Prostate gland (tissue), 2 donors: ENCODE measurements at regions not wholly inside any gene's neighbourhood (a gene's known extent, or its start where the extent isn't known, plus 50 kb on each side); places are given as distances from the start of the nearest gene placed in this dataset.
A peak's percentile ranks its signal among the peaks of the same experiment; 100 is the strongest.

ENCODE experiments used
- DNase-seq: peaks from one replicate; pipeline ENCODE4 v3.0.0-alpha.2; 2019; ENCODE audit warnings: low spot score
- H3K27ac ChIP-seq, 2 donors: fragments of 200-600 bp; sonication (generic); 2 replicates each; pipeline ENCODE4 v1.5.1; 2017 to 2019
- H3K27me3 ChIP-seq: fragments of 200-600 bp; sonication (generic); replicated peaks from 2 replicates; pipeline ENCODE4 v1.5.1; 2019; ENCODE audit not compliant: insufficient read depth
- H3K36me3 ChIP-seq, 2 donors: fragments of 200-600 bp; sonication (generic); 1 replicate in 1 of 2; 2 replicates in 1 of 2; pipeline versions ENCODE4 v1.5.1 to v1.8.1; 2017 to 2019
- H3K4me1 ChIP-seq: fragments of 200-600 bp; sonication (generic); replicated peaks from 2 replicates; pipeline ENCODE4 v1.5.1; 2019
- H3K4me3 ChIP-seq, 2 donors: fragments of 200-600 bp; sonication (generic); 2 replicates each; pipeline ENCODE4 v1.5.1; 2017 to 2019
- H3K9me3 ChIP-seq: fragments of 200-600 bp; sonication (generic); 2 replicates; pipeline ENCODE4 v1.5.1; 2017
- POLR2A ChIP-seq: fragments of 450-650 bp; IDR thresholded peaks from one replicate; pipeline ENCODE4 v1.6.1; 2016; ENCODE audit warnings: antibody characterized with exemption, mild to moderate bottlenecking
- POLR2AphosphoS5 ChIP-seq: sonication (generic); formaldehyde crosslinking; IDR thresholded peaks from one replicate; pipeline ENCODE4 v1.6.1; 2017; ENCODE audit warnings: antibody characterized with exemption
- WGBS: methylation state at CpG from one replicate; pipeline ENCODE4 v1.1.5; 2018; 5-methylcytosine and 5-hydroxymethylcytosine counted together
- intact Hi-C: fragments of 100-400 bp; cut with DNase I; formaldehyde crosslinking; loops from one replicate; pipeline ENCODE4 v1.14.2; 2022
- TF ChIP-seq, protein P1 (sequence below), 4 experiments: fragments of 200-600 bp in 2 of 4; fragments of 450-650 bp in 2 of 4; sonication (generic) in 2 of 4; IDR thresholded peaks; 1 replicate in 3 of 4; 2 replicates in 1 of 4; pipeline ENCODE4 v1.5.1; 2016 to 2019; ENCODE audit warnings: antibody characterized with exemption in 4 of 4, mild to moderate bottlenecking in 2 of 4, moderate library complexity in 2 of 4

DNA sequence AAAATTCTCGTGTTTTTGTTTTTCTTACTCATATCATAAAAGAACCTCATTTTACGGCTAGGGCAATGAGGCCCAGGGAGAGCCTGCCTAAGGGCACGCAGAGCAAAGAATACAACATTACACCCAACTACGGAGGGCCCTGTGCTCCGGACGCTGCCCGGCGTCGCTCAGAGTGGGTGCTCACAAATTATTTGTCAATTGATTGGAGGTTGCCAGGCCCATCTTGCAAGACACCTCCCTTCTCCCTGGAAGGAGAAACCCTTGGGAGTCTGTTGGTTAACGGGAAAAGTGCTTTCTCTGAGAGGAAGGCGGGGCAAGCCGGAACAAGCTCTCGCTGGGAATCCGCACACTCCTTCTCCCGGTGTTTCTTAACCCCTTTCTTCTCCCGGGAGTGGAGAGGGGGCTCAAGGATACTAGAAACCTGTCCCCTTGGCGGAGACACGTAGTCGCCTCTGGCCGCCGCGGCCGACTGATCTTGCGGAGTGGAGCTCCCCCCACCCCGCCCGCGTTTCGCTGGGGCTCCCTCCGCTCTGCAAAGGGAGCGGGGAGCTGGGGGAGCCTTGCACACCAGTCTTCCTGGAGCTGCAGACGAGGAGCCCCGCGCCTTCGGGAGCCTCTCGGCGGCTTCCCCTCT is 599.3 kb upstream of the SGCD start:
- TF ChIP-seq POLR2AphosphoS5 (no peak), POLR2A (no peak)
- TF ChIP-seq, protein P1, sequence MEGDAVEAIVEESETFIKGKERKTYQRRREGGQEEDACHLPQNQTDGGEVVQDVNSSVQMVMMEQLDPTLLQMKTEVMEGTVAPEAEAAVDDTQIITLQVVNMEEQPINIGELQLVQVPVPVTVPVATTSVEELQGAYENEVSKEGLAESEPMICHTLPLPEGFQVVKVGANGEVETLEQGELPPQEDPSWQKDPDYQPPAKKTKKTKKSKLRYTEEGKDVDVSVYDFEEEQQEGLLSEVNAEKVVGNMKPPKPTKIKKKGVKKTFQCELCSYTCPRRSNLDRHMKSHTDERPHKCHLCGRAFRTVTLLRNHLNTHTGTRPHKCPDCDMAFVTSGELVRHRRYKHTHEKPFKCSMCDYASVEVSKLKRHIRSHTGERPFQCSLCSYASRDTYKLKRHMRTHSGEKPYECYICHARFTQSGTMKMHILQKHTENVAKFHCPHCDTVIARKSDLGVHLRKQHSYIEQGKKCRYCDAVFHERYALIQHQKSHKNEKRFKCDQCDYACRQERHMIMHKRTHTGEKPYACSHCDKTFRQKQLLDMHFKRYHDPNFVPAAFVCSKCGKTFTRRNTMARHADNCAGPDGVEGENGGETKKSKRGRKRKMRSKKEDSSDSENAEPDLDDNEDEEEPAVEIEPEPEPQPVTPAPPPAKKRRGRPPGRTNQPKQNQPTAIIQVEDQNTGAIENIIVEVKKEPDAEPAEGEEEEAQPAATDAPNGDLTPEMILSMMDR (IDR thresholded peaks at IDR 0.05) = no peak
- Histone ChIP-seq H3K4me3 (peak overlapping the region; percentile 34 to 42), H3K9me3 (no peaks in the 10 kb centered on the region), H3K4me1 (no peaks in the 10 kb centered on the region), H3K27ac (peak overlapping the region in 1 of 2 donors; percentile 34), H3K36me3 (no peaks in the 10 kb centered on the region), H3K27me3 (no peaks in the 10 kb centered on the region)
- intact Hi-C loops = no loop called here
- no peak for DNase-seq
- 3% methylated on average over 30 of the region's 36 CpGs for WGBS

DNA sequence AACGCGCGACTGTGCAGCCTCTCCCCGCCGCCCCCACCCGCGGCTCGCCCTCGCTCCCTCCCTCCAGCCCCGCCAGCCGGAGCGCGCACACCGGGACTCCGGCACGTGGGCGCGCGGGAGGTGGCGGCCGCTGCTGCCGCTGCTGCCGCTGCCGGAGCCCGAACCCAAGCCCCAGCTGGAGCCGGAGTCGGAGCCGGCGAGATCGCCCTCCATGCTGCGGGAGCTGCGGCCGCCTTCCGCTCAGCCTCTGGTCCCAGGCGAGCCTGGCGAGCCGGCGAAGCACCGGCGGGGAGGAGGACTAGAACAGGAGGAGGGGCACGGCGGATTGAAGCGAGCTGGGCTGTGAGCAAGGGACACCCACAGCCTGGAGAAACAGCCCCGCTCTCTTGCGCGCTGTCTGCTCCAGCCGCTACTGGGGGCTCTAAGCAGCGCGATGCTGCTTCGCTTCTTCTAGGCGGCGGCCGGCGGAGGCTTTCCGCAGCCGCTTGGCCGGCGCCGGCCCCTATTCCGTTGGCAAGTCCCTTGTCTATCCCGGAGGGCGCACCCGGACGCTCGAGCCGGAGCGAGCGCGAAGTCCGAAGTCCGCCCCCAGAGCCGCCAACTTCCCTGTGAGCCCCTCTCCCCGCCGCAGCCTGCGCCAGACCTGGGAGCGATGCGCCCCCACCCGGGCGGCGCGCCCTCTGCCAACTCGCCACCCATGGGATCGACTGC is 598.7 kb upstream of the SGCD start:
- TF ChIP-seq POLR2A (no peak), POLR2AphosphoS5 (no peak)
- TF ChIP-seq, protein P1 (IDR thresholded peaks at IDR 0.05) = no peak
- WGBS = under 1% methylated on average over 65 of the region's 83 CpGs
- no peaks in the 10 kb centered on the region for H3K36me3 ChIP-seq
- H3K27ac ChIP-seq = peak overlapping the region in 1 of 2 donors; percentile 34
- DNase-seq = peak; percentile 54
- H3K27me3 ChIP-seq = no peaks in the 10 kb centered on the region
- peak overlapping the region; percentile 34 to 42 for H3K4me3 ChIP-seq
- no peaks in the 10 kb centered on the region for H3K4me1 ChIP-seq
- no peaks in the 10 kb centered on the region for H3K9me3 ChIP-seq
- intact Hi-C loops = no loop called here

DNA sequence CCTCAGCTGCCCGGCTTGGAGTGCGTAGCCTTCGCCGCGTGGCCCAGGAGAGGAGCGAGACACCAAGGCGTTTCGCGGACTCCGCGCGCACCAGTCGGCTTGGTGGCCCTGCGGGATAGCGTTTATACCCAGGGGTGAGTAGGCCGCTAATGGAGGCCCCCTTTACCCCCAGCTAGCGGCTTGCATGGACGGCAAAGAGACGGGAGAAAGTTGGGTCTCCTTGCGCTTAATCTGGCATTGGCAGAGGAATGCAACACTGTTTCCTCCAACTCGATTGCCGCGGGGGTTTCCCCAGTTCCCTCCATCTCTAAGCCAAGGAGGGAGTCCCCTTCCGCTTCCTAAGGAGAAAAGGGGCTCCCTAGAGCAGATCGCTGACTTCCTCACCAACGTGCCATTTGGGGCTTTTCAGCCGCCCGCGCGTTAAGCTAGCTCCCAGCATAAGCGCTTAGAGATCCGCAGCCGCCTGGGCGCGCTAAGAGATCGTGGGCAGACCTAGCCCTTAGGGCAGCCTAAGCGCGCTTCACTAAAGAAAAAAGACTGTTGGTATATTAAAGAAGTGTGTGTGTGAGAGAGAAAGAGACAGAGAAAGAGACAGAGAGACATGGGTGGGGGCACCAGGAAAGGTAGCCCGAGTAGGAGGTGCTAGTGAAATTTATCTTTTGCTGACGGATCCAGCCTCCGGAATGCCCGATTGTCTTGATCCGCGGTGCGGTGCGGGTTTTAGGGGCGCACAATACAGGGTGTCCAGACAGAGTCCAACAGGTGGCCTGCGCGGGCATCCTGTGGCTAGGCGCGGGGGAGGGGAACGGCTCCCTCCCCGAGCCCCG is 597.9 kb upstream of the SGCD start:
- Histone ChIP-seq H3K9me3 (no peaks in the 10 kb centered on the region), H3K36me3 (no peaks in the 10 kb centered on the region), H3K4me3 (peak overlapping the region; percentile 34 to 42), H3K27ac (peak overlapping the region in 1 of 2 donors; percentile 34), H3K27me3 (no peaks in the 10 kb centered on the region), H3K4me1 (no peaks in the 10 kb centered on the region)
- TF ChIP-seq POLR2AphosphoS5 = no peak
- TF ChIP-seq, protein P1 (IDR thresholded peaks at IDR 0.05) = no peak
- TF ChIP-seq POLR2A = no peak
- no peak for DNase-seq
- WGBS = 3% methylated on average over 47 of the region's 54 CpGs
- intact Hi-C loops = no loop called here

DNA sequence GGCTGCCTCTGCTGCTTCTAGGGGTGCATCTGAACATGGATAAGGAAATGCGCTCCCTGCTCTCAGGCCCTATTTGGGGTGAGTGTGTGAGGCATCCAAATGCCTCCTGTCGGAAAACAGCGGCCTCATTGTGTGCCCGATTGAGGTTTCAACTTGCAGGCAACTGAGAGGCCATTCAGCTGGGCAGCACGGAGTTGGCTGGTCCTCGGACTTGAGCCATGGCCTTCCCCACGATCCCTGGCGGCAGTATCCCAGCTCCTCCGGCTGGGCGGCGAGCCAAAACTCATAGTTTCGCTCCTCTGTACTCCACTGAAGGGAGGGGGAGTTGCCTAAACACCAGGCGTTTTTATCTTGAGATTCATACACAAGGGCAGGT is 597.3 kb upstream of the SGCD start:
- under 1% methylated on average over 12 of the region's 13 CpGs for WGBS
- no peaks in the 10 kb centered on the region for H3K36me3 ChIP-seq
- H3K4me3 ChIP-seq = peak overlapping the region; percentile 34 to 42
- no peak for DNase-seq
- TF ChIP-seq, protein P1 (IDR thresholded peaks at IDR 0.05) = no peak
- TF ChIP-seq POLR2AphosphoS5 = no peak
- no peak for TF ChIP-seq POLR2A
- no peaks in the 10 kb centered on the region for H3K27me3 ChIP-seq
- H3K9me3 ChIP-seq = no peaks in the 10 kb centered on the region
- H3K4me1 ChIP-seq = no peaks in the 10 kb centered on the region
- intact Hi-C loops = no loop called here
- no peak overlapping the region for H3K27ac ChIP-seq
